ENCODE measurements at regions not wholly inside any gene's neighbourhood (a gene's known extent, or its start where the extent isn't known, plus 50 kb on each side); places are given as distances from the start of the nearest gene placed in this dataset.

- TF ChIP-seq CTCF (IDR thresholded peaks at IDR 0.05), result no peak
Measured at GRCh38 chr20:24147961-24148360, 159.4 kb upstream of the GGTLC1 start.

DNA sequence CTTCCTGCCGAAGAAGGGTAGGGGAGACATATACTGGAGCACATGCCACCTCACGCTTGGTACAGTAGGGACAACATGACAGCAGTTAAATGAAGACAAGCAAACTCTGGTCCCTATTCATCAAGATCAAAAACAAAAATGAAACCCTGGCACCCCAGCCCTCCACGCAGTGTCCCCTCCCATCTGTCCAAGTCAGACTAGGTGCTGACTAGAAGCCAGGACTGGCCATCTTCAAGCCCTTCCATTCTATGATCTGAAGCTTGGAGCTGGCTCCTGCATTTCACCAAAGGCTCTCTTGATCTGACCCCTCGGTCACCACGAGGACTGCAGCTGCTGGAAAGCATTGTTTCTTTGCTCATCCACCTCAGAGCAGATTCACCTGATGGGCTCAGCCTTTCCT, 158.9 kb upstream of the GGTLC1 start:
- no peak for TF ChIP-seq CTCF (IDR thresholded peaks at IDR 0.05)

DNA sequence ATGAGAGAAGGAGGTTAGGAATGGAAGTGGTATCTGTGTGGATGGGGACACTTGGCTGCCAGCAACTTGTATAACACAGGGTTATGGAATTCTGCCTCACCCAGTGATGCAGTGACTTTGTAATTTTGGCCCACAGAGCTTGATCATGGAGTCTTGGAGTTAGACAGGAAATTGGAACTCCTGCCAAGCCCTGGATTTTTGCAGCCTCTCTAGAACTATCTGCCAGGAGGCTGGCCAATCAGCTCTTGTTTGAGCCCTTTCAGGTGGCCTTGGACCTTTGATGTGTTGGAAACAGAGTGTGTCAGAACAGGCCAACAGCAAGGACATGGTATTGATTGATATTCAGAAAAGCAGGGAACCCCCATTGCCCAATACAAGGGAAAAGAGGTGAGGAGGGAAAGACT, 157.7 kb upstream of the GGTLC1 start:
- no peak for TF ChIP-seq CTCF (IDR thresholded peaks at IDR 0.05)

DNA sequence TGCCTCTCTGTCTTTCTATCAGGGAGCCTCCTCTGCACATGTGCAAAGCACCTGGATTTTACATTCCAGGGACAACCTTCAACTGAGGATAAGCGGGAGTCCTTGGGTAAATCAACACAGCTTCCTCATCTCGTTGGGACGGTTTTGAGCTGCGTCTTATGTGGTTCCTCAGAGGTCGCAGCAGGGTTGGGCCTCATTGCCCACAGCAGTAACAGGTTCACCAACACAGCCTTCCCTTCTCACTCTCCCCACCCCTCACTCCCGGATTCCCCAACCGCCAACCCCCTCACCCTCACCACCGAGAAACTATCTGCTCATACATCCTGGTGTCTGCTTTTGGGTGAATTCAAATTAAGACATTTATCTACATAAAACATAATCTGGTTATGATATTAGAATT, 155.8 kb upstream of the GGTLC1 start:
- no peak for TF ChIP-seq CTCF (IDR thresholded peaks at IDR 0.05)

GRCh38 chr20:24141111-24141510, 152.5 kb upstream of the GGTLC1 start:
- TF ChIP-seq CTCF (IDR thresholded peaks at IDR 0.05), result no peak

DNA sequence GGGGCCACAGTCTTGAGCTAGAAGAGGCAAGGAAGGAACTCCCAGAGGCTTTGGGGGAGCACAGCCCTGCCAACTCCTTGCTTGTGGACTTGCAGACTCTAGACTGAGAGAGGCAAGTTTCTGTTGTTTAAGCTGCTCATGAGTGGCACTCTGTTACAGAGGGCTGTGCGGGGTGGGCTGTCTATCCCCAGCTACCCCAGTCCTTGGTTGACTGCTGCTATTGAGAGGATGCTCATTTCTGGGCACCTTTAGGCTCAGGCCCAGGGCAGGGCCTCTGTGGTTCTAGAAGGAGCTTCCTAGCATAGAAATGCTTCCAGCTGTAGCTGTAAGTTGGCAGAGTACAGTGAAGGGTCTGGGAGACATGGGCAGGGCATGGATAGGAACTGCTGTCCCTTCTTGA, 151.3 kb upstream of the GGTLC1 start:
- no peak for TF ChIP-seq CTCF (IDR thresholded peaks at IDR 0.05)

DNA sequence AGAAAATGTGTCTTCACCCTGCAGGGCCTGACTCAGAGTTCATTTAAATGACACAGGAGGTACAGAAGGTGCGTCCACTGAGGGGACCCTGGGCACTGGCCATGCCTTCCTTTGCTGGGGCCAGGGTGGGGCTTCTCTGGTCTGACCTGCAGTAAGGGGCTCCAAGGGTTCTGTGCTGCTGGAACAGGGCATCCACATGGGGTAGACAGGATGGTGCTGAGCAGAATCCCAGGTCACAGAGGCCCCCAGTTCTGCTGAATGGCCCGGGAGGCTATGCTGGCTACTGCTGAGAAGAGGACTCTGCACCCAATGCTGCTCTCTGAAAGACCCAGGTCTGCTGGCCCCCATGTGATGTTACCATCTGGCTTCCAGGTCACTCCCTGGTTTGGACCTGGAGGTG, 150.4 kb upstream of the GGTLC1 start:
- TF ChIP-seq CTCF (IDR thresholded peaks at IDR 0.05), result no peak

GRCh38 chr20:24138196-24138857, 149.7 kb upstream of the GGTLC1 start:
- no peak for TF ChIP-seq CTCF (IDR thresholded peaks at IDR 0.05)
